HS-27A (cell line): ENCODE measurements at regions not wholly inside any gene's neighbourhood (a gene's known extent, or its start where the extent isn't known, plus 50 kb on each side); places are given as distances from the start of the nearest gene placed in this dataset.
"Not testable (repeated sequence)": the region's sequence is repeated elsewhere in the genome, so short reads cannot be mapped to it uniquely, and the experiment has no call there.

Source experiments
- DNase-seq: peaks from one replicate; pipeline ENCODE4 v3.0.0-alpha.2; 2012; ENCODE audit warnings: low read depth, missing footprints

- no peak for DNase-seq
Observed at GRCh38 chr5:167821669-167822068, 469.8 kb upstream of the WWC1 start.

- no peak for DNase-seq
Observed at GRCh38 chr5:167822241-167822640, 469.2 kb upstream of the WWC1 start.

- no peak for DNase-seq
Observed at GRCh38 chr5:167823405-167823804, 468.0 kb upstream of the WWC1 start.

- DNase-seq: no peak
Observed at GRCh38 chr5:167827766-167828165, 463.7 kb upstream of the WWC1 start.

- DNase-seq: no peak
Observed at GRCh38 chr5:167831754-167832504, 459.5 kb upstream of the WWC1 start.

GRCh38 chr5:167832609-167833008, 458.8 kb upstream of the WWC1 start:
- DNase-seq: no peak

- DNase-seq: no peak
Observed at GRCh38 chr5:167833456-167833855, 458.0 kb upstream of the WWC1 start.

- no peak for DNase-seq
Observed at GRCh38 chr5:167835146-167835545, 456.3 kb upstream of the WWC1 start.

- DNase-seq: no peak
Observed at GRCh38 chr5:167837127-167837526, 454.3 kb upstream of the WWC1 start.

- no peak for DNase-seq
Observed at GRCh38 chr5:167839065-167839464, 452.4 kb upstream of the WWC1 start.

- DNase-seq: no peak
Observed at GRCh38 chr5:167840527-167841130, 450.8 kb upstream of the WWC1 start.

- DNase-seq: no peak
Observed at GRCh38 chr5:167843881-167844572, 447.4 kb upstream of the WWC1 start.

- no peak for DNase-seq
Observed at GRCh38 chr5:167845952-167846351, 445.5 kb upstream of the WWC1 start.

- no peak for DNase-seq
Observed at GRCh38 chr5:167849874-167850273, 441.6 kb upstream of the WWC1 start.

GRCh38 chr5:167850911-167851310, 440.5 kb upstream of the WWC1 start:
- no peak for DNase-seq

GRCh38 chr5:167851416-167851815, 440.0 kb upstream of the WWC1 start:
- DNase-seq: no peak

GRCh38 chr5:167852515-167852914, 438.9 kb upstream of the WWC1 start:
- DNase-seq: no peak

- no peak for DNase-seq
Observed at GRCh38 chr5:167853421-167853820, 438.0 kb upstream of the WWC1 start.

- DNase-seq: no peak
Observed at GRCh38 chr5:167855818-167856217, 435.6 kb upstream of the WWC1 start.

- DNase-seq: no peak
Observed at GRCh38 chr5:167857321-167857720, 434.1 kb upstream of the WWC1 start.

- DNase-seq: not testable (repeated sequence)
Observed at GRCh38 chr5:167858186-167858855, 433.1 kb upstream of the WWC1 start.

GRCh38 chr5:167861129-167861927, 430.1 kb upstream of the WWC1 start:
- DNase-seq: no peak
